Thoracic aorta (tissue), 2 donors: ENCODE measurements at regions not wholly inside any gene's neighbourhood (a gene's known extent, or its start where the extent isn't known, plus 50 kb on each side); places are given as distances from the start of the nearest gene placed in this dataset.

Experiments used
- ATAC-seq: fragments of 150-250 bp; one replicate; pipeline ENCODE4 v1.8.0; 2017; ENCODE audit warnings: low read depth; ENCODE audit not compliant: insufficient number of reproducible peaks, low FRiP score
- DNase-seq: peaks from one replicate; pipeline ENCODE4 v3.0.0-alpha.2; 2020; ENCODE audit warnings: low spot score
- H3K27ac ChIP-seq, 2 donors: fragments of 200-600 bp; sonication (generic); 1 replicate in 1 of 2; 2 replicates in 1 of 2; pipeline ENCODE4 v1.5.1; 2016; ENCODE audit warnings: mild to moderate bottlenecking in 2 of 2, moderate library complexity in 2 of 2
- H3K27me3 ChIP-seq: fragments of 200-600 bp; sonication (generic); replicated peaks from 2 replicates; pipeline ENCODE4 v1.6.0; 2016; ENCODE audit warnings: mild to moderate bottlenecking; ENCODE audit not compliant: insufficient read depth
- H3K36me3 ChIP-seq: fragments of 200-600 bp; sonication (generic); one replicate; pipeline ENCODE4 v1.5.1; 2016
- H3K4me1 ChIP-seq, 2 donors: fragments of 200-600 bp; sonication (generic); 1 replicate in 1 of 2; 2 replicates in 1 of 2; pipeline versions ENCODE4 v1.5.1 to v1.6.0; 2016; ENCODE audit warnings: low read depth in 2 of 2, mild to moderate bottlenecking in 1 of 2; ENCODE audit not compliant: control insufficient read depth in 1 of 2
- H3K4me3 ChIP-seq: fragments of 200-600 bp; sonication (generic); 2 replicates; pipeline ENCODE4 v1.5.1; 2016; ENCODE audit warnings: mild to moderate bottlenecking
- H3K9me3 ChIP-seq: fragments of 200-600 bp; sonication (generic); 2 replicates; pipeline ENCODE4 v1.5.1; 2016
- CTCF ChIP-seq: fragments of 200-600 bp; sonication (generic); IDR thresholded peaks from one replicate; pipeline ENCODE4 v1.5.1; 2019; ENCODE audit warnings: antibody characterized with exemption

- H3K27me3 ChIP-seq: no peaks in the 10 kb centered on the region
- H3K4me3 ChIP-seq: no peak overlapping the region
- DNase-seq (no peak), ATAC-seq (no peak)
- H3K27ac ChIP-seq: no peak overlapping the region
- H3K9me3 ChIP-seq: no peaks in the 10 kb centered on the region
- H3K36me3 ChIP-seq: no peaks in the 10 kb centered on the region
- no peak for TF ChIP-seq CTCF
- H3K4me1 ChIP-seq: no peaks in the 10 kb centered on the region
These were observed 343.5 kb upstream of the SFRP2 start for GRCh38 chr4:154132406-154132805.

- ATAC-seq (no peak), DNase-seq (no peak)
- H3K27me3 ChIP-seq: no peaks in the 10 kb centered on the region
- no peak overlapping the region for H3K4me3 ChIP-seq
- H3K36me3 ChIP-seq: no peaks in the 10 kb centered on the region
- no peak for TF ChIP-seq CTCF
- H3K4me1 ChIP-seq: no peaks in the 10 kb centered on the region
- peaks cover 3% of the 10 kb centered on the region for H3K9me3 ChIP-seq
- H3K27ac ChIP-seq: no peak overlapping the region
These were observed 337.4 kb upstream of the SFRP2 start for GRCh38 chr4:154126276-154126675.

GRCh38 chr4:154125340-154125739 lies 336.5 kb upstream of the SFRP2 start:
- H3K36me3 ChIP-seq: no peaks in the 10 kb centered on the region
- H3K9me3 ChIP-seq: peaks cover 3% of the 10 kb centered on the region
- no peaks in the 10 kb centered on the region for H3K4me1 ChIP-seq
- H3K27me3 ChIP-seq: no peaks in the 10 kb centered on the region
- ATAC-seq: no peak
- no peak overlapping the region for H3K27ac ChIP-seq
- TF ChIP-seq CTCF: no peak
- no peak overlapping the region for H3K4me3 ChIP-seq
- DNase-seq: no peak

GRCh38 chr4:154124539-154125255 lies 335.8 kb upstream of the SFRP2 start:
- H3K4me1 ChIP-seq: no peaks in the 10 kb centered on the region
- DNase-seq (no peak), ATAC-seq (no peak)
- peaks cover 3% of the 10 kb centered on the region for H3K9me3 ChIP-seq
- H3K27me3 ChIP-seq: no peaks in the 10 kb centered on the region
- H3K36me3 ChIP-seq: no peaks in the 10 kb centered on the region
- no peak overlapping the region for H3K27ac ChIP-seq
- no peak for TF ChIP-seq CTCF
- no peak overlapping the region for H3K4me3 ChIP-seq

GRCh38 chr4:154123897-154124296 lies 335.0 kb upstream of the SFRP2 start:
- ATAC-seq: no peak
- H3K27me3 ChIP-seq: no peaks in the 10 kb centered on the region
- no peak for DNase-seq
- no peak for TF ChIP-seq CTCF
- H3K9me3 ChIP-seq: peaks cover 3% of the 10 kb centered on the region
- H3K27ac ChIP-seq: no peak overlapping the region
- H3K36me3 ChIP-seq: no peaks in the 10 kb centered on the region
- no peak overlapping the region for H3K4me3 ChIP-seq
- H3K4me1 ChIP-seq: no peaks in the 10 kb centered on the region
